GM23248 (cell line): ENCODE measurements at regions not wholly inside any gene's neighbourhood (a gene's known extent, or its start where the extent isn't known, plus 50 kb on each side); places are given as distances from the start of the nearest gene placed in this dataset.

ENCODE experiments used
- EZH2 ChIP-seq: fragments of 200-600 bp; sonication (generic); IDR thresholded peaks from 2 replicates; pipeline ENCODE4 v1.6.1; 2018; ENCODE audit warnings: antibody characterized with exemption, mild to moderate bottlenecking; ENCODE audit not compliant: insufficient read depth, poor library complexity, severe bottlenecking
- EZH2phosphoT487 ChIP-seq: fragments of 200-600 bp; sonication (generic); IDR thresholded peaks from 2 replicates; pipeline ENCODE4 v1.6.1; 2018; ENCODE audit warnings: antibody characterized with exemption, moderate library complexity, mild to moderate bottlenecking, low read depth; ENCODE audit not compliant: insufficient read depth

GRCh38 chr14:86501611-86502010 is 971.7 kb downstream of the FLRT2 start:
- TF ChIP-seq EZH2 (no peak), EZH2phosphoT487 (no peak)
